GM21390 (cell line): ENCODE measurements at regions not wholly inside any gene's neighbourhood (a gene's known extent, or its start where the extent isn't known, plus 50 kb on each side); places are given as distances from the start of the nearest gene placed in this dataset.
"Not testable (repeated sequence)": the region's sequence is repeated elsewhere in the genome, so short reads cannot be mapped to it uniquely, and the experiment has no call there.

Experiments used
- ATAC-seq: cut with Tn5 transposase; IDR thresholded peaks from one replicate; pipeline ENCODE4 v1.9.1; 2021; ENCODE audit not compliant: unreplicated experiment

DNA sequence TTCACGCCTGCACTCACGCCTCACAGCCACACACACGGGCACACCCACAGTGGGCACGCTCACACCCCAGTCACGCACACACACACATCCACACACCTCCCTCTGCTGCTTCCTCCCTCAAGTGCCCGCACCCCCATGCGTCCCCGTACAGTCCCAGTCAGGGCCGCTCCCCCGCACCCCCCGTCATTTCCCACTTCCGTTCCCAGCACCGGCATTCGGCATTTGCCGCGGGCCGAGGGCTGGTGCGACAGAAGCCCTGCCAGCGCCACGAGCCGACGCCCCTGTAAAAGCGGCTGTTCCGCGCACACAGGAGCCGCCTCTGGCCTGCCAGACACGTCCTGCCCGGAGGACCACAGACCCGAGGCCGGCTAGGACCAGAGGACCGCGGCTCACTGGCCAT, 4428.0 kb upstream of the TPTE start:
- not testable (repeated sequence) for ATAC-seq

DNA sequence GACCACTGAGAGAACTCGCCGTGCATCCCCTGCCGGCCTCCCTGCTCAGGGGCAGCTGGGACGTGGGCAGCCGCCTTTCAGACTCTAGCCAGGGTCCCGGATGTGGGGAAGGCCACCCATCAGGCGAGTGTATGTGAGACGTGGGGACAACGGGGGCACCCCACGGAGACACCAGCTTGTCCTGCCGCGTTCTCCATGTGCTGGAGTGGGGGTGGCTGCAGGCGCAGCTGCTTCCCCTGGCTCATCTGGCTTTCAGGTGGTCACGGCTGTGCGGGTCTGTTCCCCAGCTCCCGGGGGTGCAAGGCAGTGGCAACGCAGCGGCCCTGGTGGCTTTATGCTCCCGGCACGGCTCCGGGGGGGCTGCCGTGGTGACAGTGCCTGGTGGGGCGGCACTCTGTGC, 4427.5 kb upstream of the TPTE start:
- ATAC-seq, result not testable (repeated sequence)

DNA sequence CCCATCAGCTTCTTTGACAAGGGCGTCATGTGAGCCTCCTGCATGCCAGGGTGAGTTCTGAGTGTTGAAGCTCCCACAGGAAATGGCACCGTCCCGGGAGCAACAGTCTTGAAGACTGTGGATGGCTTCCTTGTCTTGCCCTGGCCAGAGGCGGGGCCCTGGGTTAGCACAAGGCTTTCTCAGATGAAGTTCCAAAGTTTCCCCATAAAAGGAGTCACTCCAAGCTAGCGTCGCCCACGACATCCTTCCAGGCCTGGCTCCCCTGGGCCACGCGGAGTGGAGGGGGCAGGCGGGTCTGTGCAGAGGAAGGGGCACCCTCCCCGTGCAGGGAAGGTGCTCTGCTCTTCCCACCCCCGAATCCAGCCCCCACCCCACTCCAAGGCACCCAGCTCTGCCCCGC, 4426.1 kb upstream of the TPTE start:
- not testable (repeated sequence) for ATAC-seq

DNA sequence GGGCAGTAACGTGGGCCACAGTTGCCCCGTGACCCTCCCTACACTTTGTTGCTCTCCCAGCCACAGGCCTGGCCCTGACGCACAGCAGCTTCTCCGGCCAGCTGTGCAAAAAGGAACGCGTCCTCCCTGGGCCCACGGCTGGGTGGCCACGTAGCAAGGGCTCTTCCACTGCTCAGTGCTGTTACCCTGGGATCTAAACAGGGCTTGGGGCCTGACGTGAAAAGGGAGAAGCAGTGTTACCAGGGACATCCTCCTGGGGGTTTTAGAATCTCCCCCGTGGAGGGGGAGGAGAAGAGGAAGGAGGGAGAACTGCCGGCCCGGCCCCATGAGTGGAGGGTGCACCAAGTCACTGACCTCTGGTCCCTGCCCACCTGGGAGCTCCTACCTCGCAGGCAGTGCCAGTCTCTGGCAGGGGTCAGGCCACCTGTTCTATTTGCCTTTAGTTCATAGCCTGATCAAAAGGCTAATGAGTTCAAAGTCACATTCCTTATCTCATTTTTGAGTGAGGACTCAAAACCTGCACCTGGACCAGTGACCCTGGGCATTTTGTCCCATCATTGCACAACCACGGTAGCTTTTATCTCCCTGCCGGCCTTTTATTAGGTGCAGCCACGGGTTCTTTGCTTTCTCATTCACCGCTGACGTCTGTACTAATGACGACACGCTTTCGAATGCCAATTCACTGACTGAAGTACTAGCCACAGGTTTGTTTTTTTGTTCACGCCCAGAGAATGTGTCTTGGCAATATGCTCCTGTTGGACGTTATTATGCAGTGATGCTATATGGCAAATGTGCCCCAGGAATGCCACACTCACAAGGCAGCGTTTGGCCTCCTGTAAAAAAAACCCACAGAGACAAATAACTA, 4424.6 kb upstream of the TPTE start:
- ATAC-seq, result not testable (repeated sequence)

DNA sequence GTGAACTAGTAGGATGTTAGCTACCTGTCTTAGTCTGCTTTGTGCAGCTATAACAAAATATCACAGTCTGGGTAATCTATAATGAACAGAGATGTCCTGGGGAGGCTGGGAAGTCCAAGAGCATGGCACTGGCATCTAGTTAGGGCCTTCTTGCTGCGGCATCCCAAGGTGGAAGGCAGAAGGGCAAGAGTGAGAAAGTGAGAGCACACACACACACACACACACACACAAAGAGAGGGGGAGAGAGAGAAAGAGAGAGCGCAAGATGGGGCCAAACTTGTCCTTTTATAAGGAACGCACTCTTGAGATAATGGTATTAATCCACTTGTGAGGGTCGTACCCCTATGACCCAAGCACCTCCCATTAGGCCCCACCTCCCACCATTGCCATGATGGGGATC, 4423.6 kb upstream of the TPTE start:
- not testable (repeated sequence) for ATAC-seq

DNA sequence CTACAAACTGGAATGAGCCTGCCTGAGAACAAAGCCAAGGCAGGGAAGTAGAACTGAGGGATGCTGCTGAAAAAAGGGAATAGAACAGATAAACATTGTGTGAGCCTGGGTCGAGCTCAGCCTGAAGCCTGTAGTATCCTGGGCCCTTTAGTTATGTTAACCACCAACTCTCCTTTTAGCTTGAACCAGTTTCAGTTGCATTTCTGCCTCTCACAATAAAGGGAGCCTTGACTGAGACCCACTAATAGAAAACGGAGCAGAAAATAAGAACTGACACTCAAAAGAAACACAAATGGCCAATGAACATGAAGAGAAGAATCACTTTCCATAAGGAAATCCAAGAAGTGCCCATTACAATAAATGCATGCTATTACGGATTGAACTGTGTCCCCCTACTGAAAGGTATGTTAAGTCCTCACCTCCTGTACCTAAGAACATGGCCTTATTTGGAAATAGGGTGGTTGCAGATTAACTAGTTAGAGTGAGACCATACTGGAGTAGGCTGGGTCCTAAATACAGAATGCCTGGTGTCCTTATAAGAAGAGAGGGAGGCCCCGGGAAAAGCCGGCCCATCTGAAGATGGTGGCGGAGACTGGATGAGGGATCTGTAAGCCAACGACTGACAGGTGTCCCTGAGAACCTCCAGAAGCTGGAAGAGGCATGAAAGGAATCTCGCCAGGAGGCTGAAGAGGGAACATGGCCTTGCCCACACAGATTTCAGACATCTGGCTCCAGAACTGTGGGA, 4423.0 kb upstream of the TPTE start:
- peak; percentile 71 for ATAC-seq

DNA sequence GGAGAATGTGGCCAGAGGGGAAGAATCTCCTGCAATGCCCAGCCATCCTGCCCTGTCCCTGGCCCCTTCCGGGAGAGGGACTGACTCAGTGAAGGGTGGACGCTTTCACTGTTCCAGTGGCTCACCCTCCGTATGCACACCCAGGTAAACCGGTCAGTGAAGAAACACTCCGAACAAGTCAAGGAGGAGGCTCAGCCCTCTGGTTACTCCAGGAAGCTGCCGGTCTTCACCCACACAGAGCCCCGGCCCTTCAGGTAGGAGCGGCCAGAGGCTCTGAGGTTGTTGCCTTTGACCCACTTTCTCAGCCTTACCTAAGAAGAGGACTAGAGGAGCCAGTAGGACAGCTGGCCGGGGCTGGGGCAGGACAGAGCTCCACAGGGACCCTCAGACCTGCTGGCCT, 4419.8 kb upstream of the TPTE start:
- ATAC-seq, result not testable (repeated sequence)

DNA sequence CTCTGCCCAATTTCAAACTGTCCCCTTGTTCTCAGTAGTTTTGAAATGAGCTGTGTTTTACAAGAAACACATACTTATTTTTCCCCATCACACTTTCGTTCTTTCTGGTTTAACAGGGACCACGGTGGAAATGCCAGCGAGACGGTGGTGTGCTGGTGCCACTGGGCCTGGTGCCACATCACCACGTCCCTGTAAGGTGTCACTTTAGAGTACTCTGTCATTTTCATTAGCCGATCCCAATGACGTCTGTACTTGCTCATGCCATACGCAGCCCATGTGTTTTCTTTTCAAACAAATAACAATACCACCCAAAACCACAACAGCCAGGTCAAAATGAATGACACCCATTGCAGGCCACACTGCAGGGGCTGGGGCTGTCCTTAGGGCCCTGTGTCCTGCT, 4416.8 kb upstream of the TPTE start:
- not testable (repeated sequence) for ATAC-seq

DNA sequence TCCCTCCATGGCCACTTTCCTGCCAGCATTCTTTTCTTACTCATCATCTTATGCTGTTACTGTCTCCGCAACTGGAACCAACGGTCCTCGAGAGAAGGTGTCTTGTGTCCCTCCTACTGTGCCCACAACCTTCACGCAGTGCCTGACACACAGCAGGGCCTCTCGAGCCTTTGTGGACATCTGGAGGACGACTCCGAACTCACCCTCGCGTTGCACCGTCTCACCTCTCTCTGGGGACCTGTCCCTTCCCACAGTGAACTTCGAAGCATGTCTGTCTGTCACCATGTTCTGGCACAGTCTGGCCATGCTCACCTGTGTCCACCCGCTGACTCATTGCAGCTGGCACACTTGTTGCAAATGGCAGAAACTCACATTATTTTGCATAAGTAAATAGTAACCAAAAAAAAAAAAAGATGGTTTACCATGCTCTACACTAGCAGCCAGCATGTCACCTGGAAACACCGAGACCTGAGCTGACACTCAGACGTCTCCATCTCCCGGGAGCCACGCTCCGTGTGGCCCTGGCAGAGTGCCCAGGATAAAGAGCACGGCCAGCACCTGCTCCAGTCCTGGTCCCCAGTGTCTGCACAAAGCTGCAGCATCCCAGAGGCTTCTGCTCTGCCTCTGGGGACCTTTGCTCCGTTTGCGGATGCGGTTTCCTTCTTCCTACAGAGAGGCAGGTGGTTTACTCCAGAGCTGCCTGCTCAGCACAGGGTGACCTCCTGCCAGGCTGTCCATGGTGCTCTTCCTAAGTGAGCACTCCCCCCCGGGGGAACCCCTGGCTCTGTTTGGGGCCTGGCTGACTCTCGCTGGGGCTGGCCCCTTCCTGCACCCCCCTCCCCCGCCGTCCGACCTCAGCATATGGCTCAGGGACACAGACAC, 4414.5 kb upstream of the TPTE start:
- not testable (repeated sequence) for ATAC-seq

DNA sequence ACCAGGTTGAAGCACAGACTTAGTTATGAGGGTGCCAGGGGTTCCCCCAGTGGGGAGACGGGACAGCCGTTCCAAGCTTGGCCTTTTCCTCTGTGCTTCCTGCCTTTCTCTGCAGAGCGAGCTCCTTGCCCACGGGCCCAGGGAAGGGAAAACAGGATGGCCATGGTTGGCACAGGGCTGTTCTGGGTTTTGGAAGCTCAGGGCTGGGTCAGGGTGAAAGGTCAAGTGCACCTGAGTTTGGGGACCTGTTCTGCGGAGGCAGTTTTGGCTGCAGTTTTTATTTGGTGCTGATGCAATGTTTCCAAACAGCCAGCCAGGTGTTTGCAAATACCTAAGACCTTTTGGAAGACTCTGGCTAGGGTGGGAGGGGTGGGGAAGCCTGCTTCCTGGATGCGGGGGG, 4412.5 kb upstream of the TPTE start:
- not testable (repeated sequence) for ATAC-seq

DNA sequence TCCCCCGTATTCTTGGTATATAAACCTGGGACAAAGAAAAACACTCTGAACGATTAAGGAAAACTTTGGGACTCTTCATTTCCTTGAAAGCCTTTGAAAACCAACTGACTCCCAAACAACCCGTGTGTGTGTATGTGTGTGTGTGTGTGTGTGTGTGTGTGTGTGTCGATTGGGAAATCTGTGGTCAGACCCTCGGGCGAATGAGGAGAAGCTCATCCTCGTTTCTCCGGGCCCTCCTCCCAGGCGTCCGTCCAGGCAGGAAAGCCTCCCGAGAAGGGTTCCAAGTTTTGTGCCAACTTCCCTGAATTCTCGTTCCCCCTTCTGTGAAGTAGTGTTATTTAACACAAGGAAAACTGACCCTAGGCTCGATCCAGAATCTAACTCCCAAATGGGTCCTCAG, 4411.6 kb upstream of the TPTE start:
- not testable (repeated sequence) for ATAC-seq

DNA sequence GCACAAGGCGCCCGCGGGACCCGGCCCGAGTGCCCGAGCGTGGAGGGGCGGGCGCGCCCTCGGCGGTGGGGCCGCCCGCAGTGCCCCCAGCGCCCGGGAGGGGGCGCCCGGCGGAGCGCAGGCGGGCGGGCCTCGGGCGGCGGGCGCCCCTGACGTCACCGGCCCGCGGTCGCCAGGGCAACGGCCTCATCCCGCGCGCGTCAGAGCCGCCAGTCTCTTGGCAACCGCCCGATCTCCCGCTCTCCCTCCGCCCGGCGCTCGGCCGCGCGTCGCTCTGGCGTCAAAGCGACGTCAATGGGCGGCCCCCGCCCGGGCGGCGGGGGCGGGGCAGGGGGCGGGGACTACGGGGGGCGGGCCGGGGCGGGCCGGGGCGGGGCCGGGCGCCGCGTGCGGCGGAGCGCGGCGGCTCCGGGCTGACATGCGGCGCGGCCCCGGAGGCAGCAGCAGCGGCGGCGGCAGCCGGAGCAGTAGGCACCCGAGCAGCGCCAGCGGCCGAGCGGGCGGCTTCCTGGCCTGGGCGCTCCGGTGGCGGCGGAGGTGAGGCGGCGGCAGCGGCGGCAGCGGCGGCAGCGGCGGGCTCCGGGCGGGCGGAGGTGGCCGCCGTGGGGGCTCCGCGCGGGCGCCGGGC, 4410.6 kb upstream of the TPTE start:
- peak; percentile 69 for ATAC-seq

DNA sequence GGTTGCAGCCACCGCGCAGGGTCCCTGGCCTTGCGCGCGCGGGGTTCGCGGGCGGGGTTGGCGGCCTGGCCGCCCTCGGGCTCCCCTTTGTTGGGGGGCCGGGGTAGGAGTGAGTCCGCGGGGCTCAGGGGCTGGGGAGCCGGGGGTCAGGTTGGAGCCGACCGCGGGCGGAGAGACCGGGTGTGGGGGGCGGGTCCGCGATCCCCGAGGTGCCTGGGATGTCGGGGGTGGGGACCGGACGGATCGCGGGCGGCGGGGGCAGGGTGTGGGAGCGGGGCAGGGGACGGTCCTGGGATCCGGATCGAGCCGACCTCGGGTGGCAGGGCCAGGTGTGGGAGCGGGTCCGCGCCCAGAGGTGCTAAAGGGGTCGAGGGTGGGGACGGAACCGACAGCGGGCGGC, 4410.0 kb upstream of the TPTE start:
- ATAC-seq, result not testable (repeated sequence)

DNA sequence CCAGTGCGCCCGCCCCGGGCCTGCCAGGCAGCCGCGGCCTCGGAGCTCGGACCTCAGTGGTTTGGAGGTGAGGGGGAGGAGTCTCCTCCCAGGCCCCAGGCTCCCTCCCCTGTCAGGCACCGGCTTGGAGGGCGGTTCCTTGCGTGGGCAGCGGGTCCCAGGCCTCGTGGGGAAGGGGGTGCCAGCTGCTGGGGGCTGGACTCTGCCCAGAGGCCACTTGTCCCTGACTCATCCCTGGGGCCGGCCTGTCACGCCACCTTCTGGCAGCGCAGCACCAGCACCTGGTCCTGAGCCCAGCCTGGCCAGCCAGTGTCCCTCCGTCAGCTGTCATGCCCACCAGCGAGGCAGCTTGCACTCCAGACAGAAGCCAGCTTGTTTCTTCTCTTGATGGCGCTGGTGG, 4403.0 kb upstream of the TPTE start:
- not testable (repeated sequence) for ATAC-seq

DNA sequence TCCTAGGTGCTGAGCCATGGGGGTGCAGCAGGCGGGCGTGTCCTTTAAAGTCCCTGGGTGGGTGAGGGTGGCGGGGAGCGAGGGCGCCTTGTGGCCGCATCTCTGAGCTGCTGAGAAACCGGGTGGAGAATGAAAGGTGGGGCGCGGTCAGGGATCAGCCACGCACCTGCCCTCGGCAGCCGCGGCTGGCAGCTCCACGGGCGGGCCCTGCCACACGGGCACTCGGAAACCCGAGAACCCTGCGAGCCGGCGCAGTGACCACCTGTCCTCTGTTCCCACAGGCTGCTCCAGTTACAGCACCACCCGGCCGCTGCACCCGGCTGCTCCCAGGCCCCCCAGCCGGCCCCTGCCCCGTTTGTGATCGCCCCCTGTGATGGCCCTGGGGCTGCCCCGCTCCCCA, 4400.5 kb upstream of the TPTE start:
- not testable (repeated sequence) for ATAC-seq

DNA sequence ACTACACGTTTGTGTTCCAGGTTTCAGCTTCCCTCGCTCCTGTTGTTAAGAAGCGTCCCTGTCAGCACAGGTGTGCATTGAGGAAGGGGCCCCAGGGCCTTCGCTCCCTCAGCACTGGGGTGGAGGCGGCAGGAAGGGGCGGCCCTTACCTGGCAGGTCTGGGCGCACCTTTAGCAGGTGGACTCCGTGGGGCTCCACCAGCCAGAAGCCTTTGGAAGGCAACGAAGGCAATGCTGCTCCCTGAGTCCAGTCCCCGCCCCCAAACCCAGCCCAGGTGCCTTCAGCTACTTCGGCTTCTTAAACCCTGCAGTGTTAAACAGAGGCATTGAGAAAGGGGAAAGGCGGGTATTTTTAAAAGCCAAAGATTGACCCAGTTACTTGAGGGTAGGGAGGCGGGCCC, 4398.8 kb upstream of the TPTE start:
- not testable (repeated sequence) for ATAC-seq

DNA sequence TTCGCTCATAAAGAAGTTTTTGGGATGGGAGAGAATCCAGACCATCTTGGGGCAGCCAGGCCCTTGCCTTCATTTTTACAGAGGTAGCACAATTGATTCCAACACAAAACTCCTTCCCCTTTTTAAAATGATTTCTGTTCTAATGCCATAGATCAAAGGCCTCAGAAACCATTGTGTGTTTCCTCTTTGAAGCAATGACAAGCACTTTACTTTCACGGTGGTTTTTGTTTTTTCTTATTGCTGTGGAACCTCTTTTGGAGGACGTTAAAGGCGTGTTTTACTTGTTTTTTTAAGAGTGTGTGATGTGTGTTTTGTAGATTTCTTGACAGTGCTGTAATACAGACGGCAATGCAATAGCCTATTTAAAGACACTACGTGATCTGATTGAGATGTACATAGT, 4398.2 kb upstream of the TPTE start:
- not testable (repeated sequence) for ATAC-seq

DNA sequence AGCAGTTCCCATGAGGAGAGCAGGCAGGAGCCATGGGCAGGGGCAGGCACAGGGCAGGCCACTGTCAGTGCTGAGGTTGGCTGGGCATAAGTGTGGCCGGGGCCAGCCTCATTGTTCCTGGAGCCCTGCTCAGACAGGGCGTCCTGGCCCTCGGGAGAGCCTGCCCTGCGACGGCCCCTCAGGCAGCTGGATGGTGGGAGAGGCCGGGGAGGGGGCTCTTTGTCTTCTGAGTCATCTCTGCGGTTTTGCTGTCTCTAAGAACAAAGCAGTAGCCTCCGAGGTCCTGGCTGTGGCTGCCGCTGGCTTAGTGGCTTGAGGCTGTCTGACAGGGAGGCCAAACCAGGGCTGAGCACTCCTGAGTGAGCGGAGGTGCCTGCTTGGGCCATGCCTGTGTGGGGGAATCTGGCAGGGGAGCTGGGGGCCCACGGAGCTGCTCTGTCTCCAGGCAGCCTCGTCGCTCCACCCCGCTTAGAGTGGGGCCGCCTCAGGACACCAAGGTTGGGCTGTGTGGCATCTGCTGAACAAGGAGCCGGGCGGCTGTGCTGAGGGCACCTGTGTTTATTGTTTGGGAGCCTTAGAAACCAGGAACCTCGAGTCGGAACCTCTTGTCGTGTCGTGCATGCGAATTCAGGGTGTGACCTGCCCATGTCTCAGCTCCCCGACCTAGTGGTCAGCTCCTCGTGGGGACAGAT, 4395.7 kb upstream of the TPTE start:
- ATAC-seq, result not testable (repeated sequence)

DNA sequence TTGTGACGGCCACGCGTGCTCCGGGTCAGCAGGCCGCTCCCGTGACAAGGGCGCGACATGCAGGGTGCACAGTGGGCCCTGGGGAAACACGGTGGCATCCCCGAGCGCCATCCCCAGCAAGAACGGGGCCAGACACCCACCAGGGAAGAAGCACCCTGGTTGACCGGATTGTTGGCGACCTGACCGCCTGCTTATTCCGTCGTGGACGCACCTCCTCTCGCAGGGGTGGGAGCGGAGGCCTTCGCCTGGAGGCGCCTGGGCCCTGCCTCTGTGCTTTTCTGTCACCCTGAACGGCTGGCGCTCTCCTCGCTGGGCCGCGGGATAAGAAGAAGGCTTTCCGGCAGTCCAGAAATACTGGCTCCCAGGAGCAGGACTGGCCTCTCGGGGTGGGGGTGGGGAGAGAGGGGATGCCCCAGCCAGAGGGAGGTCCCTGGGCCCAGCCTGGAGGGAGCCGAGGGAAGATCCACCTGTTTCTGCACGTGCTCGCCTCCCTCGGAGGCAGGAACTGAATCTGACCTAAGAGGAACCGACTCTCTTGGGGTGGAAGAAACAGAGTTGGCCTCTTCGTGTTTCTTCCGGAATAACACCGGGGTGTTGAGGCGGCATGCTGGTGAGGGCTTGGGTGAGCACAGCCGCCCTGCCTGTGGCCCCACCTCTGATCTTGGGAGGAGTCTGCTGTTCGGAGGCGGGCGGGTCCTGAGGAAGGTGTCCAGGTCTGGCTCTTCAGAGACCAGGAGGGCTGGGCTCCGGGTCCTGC, 4394.2 kb upstream of the TPTE start:
- ATAC-seq, result peak; percentile 55
